HL-60 (cell line): ENCODE measurements at regions not wholly inside any gene's neighbourhood (a gene's known extent, or its start where the extent isn't known, plus 50 kb on each side); places are given as distances from the start of the nearest gene placed in this dataset.
"Not testable (repeated sequence)": the region's sequence is repeated elsewhere in the genome, so short reads cannot be mapped to it uniquely, and the experiment has no call there.

Source experiments
- DNase-seq, 2 experiments: peaks; one replicate each; pipeline ENCODE4 v3.0.0-alpha.2; 2010 to 2020; ENCODE audit warnings: low read depth in 1 of 2, low spot score in 1 of 2
- H3K27ac ChIP-seq: fragments of 250-450 bp; sonication (Bioruptor Pico); replicated peaks from 2 replicates; pipeline ENCODE4 v1.5.1; 2020; ENCODE audit warnings: mild to moderate bottlenecking, moderate library complexity
- H3K27me3 ChIP-seq: fragments of 250-450 bp; sonication (Bioruptor Pico); 2 replicates; pipeline ENCODE4 v1.5.1; 2021; ENCODE audit warnings: mild to moderate bottlenecking, moderate library complexity; ENCODE audit not compliant: insufficient read depth, poor library complexity, severe bottlenecking
- H3K4me3 ChIP-seq: replicated peaks from 2 replicates; pipeline ENCODE4 v1.5.1; 2011; ENCODE audit warnings: mild to moderate bottlenecking, control low read depth, low read length; ENCODE audit not compliant: insufficient read depth
- GABPA ChIP-seq: IDR thresholded peaks from 2 replicates; pipeline ENCODE4 v1.6.1; 2012; ENCODE audit warnings: low read depth
- POLR2AphosphoS5 ChIP-seq: IDR thresholded peaks from 2 replicates; pipeline ENCODE4 v1.6.1; 2012; ENCODE audit warnings: low read depth
- SPI1 ChIP-seq: IDR thresholded peaks from 2 replicates; pipeline ENCODE4 v1.6.1; 2012; ENCODE audit warnings: low read depth, mild to moderate bottlenecking, borderline replicate concordance
- TF ChIP-seq, protein P1 (sequence below): IDR thresholded peaks from 2 replicates; pipeline ENCODE4 v1.6.1; 2012; ENCODE audit warnings: low read depth; ENCODE audit not compliant: insufficient replicate concordance
- TF ChIP-seq, protein P2 (sequence below): IDR thresholded peaks from one replicate; pipeline ENCODE4 v1.5.1; 2011; ENCODE audit warnings: low read length, control low read depth, inconsistent platforms; ENCODE audit not compliant: insufficient read depth

DNA sequence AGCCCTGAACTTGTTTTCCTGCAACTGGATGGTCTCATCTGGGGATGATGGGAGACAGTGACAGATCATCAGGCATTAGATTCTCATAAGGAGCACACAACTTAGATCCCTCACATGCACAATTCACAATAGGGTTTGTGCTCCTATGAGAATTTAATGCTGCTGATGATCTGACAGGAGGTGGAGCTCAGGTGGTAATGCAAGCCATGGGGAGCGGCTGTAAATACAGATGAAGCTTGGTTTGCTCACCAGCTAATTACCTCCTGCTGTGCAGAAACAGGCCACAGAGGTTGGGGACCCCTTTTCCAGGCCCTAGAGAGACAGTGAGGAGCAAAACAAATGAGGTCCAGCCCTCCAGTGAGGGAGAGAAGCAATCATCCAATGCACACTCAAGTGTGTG lies 168.6 kb downstream of the RGS9 start:
- H3K27ac ChIP-seq, result no peak overlapping the region
- H3K27me3 ChIP-seq, result peaks cover 3% of the 10 kb centered on the region
- DNase-seq, result no peak
- TF ChIP-seq GABPA (no peak), SPI1 (no peak)
- TF ChIP-seq, protein P1, sequence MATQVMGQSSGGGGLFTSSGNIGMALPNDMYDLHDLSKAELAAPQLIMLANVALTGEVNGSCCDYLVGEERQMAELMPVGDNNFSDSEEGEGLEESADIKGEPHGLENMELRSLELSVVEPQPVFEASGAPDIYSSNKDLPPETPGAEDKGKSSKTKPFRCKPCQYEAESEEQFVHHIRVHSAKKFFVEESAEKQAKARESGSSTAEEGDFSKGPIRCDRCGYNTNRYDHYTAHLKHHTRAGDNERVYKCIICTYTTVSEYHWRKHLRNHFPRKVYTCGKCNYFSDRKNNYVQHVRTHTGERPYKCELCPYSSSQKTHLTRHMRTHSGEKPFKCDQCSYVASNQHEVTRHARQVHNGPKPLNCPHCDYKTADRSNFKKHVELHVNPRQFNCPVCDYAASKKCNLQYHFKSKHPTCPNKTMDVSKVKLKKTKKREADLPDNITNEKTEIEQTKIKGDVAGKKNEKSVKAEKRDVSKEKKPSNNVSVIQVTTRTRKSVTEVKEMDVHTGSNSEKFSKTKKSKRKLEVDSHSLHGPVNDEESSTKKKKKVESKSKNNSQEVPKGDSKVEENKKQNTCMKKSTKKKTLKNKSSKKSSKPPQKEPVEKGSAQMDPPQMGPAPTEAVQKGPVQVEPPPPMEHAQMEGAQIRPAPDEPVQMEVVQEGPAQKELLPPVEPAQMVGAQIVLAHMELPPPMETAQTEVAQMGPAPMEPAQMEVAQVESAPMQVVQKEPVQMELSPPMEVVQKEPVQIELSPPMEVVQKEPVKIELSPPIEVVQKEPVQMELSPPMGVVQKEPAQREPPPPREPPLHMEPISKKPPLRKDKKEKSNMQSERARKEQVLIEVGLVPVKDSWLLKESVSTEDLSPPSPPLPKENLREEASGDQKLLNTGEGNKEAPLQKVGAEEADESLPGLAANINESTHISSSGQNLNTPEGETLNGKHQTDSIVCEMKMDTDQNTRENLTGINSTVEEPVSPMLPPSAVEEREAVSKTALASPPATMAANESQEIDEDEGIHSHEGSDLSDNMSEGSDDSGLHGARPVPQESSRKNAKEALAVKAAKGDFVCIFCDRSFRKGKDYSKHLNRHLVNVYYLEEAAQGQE, result no peak
- TF ChIP-seq, protein P2, sequence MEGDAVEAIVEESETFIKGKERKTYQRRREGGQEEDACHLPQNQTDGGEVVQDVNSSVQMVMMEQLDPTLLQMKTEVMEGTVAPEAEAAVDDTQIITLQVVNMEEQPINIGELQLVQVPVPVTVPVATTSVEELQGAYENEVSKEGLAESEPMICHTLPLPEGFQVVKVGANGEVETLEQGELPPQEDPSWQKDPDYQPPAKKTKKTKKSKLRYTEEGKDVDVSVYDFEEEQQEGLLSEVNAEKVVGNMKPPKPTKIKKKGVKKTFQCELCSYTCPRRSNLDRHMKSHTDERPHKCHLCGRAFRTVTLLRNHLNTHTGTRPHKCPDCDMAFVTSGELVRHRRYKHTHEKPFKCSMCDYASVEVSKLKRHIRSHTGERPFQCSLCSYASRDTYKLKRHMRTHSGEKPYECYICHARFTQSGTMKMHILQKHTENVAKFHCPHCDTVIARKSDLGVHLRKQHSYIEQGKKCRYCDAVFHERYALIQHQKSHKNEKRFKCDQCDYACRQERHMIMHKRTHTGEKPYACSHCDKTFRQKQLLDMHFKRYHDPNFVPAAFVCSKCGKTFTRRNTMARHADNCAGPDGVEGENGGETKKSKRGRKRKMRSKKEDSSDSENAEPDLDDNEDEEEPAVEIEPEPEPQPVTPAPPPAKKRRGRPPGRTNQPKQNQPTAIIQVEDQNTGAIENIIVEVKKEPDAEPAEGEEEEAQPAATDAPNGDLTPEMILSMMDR, result no peak
- H3K4me3 ChIP-seq, result no peak overlapping the region

DNA sequence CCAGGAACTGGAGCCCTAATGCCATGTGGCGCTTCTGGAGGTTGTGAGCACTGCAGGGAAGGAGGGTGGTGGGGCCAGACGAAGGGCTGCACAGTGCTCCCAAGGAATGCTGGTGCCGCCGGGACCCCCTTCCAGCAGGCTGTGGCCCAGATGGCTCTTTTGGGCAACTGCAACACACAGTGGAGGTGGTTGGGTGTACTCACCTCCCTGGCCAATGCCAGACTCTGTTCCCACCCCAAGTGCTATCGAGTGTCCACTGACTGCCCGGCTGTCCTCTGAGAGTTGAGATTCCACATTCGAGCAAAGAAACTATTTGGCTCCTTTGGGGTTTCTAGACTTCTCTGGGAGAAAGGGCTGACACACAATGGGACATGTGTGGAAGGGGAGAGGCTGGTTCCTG lies 167.9 kb downstream of the RGS9 start:
- Histone ChIP-seq H3K27me3 (peaks cover 3% of the 10 kb centered on the region), H3K27ac (no peak overlapping the region), H3K4me3 (no peak overlapping the region)
- TF ChIP-seq POLR2AphosphoS5 (no peak), SPI1 (no peak)
- TF ChIP-seq, protein P1, result no peak
- TF ChIP-seq, protein P2, result no peak
- DNase-seq, result no peak

DNA sequence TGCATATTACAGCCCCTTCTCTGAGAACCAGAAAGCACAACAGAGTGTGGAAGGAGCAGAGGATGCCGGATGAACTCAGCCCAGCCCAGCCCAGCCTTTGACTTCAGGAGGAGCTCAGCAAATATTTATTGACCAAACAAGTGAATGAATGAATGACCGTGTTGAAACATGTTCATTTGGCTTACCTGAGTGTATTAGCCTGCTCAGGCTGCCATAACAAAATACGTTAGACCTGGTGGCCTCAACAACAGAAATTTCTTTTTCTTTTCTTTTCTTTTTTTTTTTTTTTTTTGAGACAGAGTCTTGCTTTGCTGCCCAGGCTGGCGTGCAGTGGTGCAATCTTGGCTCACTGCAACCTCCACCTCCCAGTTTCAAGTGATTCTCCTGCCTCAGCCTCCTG lies 164.7 kb downstream of the RGS9 start:
- H3K27me3 ChIP-seq, H3K4me3 ChIP-seq, DNase-seq, H3K27ac ChIP-seq: not testable (repeated sequence)

DNA sequence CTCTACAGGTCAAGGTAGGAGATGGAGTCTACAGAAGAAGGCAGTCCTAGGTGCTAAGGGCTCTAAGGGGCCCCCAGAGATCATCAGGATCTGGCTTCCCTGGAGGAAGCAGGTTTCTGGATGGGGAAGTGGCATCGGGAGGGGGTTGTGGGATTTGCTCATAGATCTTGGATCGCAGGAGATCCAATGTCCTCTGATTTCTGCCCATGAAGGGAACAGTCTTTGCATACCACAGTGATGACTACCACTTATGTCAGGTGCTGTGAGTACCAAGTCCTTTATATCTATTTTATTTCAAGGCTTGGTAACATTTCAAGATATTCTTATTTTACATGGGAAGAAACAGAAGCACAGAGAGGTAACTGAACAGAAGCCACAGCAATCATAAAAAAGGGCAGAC lies 164.0 kb downstream of the RGS9 start:
- H3K27ac ChIP-seq, result no peak overlapping the region
- DNase-seq, result no peak
- H3K27me3 ChIP-seq, result no peaks in the 10 kb centered on the region
- TF ChIP-seq SPI1 (no peak), POLR2AphosphoS5 (no peak), GABPA (no peak)
- TF ChIP-seq, protein P2, result no peak
- TF ChIP-seq, protein P1, result no peak
- H3K4me3 ChIP-seq, result no peak overlapping the region
